ENCODE measurements at regions not wholly inside any gene's neighbourhood (a gene's known extent, or its start where the extent isn't known, plus 50 kb on each side); places are given as distances from the start of the nearest gene placed in this dataset.

GRCh38 chr9:7979611-7980010 lies 180.0 kb upstream of the DMAC1 start:
- TF ChIP-seq EZH2phosphoT487 (IDR thresholded peaks at IDR 0.05) = no peak
- no peak for TF ChIP-seq CTCF (IDR thresholded peaks at IDR 0.05)
